ENCODE measurements at regions not wholly inside any gene's neighbourhood (a gene's known extent, or its start where the extent isn't known, plus 50 kb on each side); places are given as distances from the start of the nearest gene placed in this dataset.

- no peak for DNase-seq (ENCODE audit: low read depth)
- H3K4me3 ChIP-seq (ENCODE audit: low read depth, low read length): no peak overlapping the region
- TF ChIP-seq MYC (IDR thresholded peaks at IDR 0.05; ENCODE audit: low read depth, low read length) (no peak), MAX (IDR thresholded peaks at IDR 0.05; ENCODE audit: low read depth, low read length) (no peak), POLR2A (IDR thresholded peaks at IDR 0.05; ENCODE audit: extremely low read depth, insufficient read length) (no peak), CTCF (IDR thresholded peaks at IDR 0.05; ENCODE audit: low read depth, low read length) (no peak)
Observed at GRCh38 chr1:116834595-116834994, 75.1 kb upstream of the PTGFRN start.

GRCh38 chr1:116835161-116835560, 74.6 kb upstream of the PTGFRN start:
- H3K4me3 ChIP-seq (ENCODE audit: low read depth, low read length): no peak overlapping the region
- TF ChIP-seq POLR2A (IDR thresholded peaks at IDR 0.05; ENCODE audit: extremely low read depth, insufficient read length) (no peak), CTCF (IDR thresholded peaks at IDR 0.05; ENCODE audit: low read depth, low read length) (no peak), MAX (IDR thresholded peaks at IDR 0.05; ENCODE audit: low read depth, low read length) (no peak), MYC (IDR thresholded peaks at IDR 0.05; ENCODE audit: low read depth, low read length) (no peak)
- no peak for DNase-seq (ENCODE audit: low read depth)

GRCh38 chr1:116836099-116836498, 73.6 kb upstream of the PTGFRN start:
- no peak overlapping the region for H3K4me3 ChIP-seq (ENCODE audit: low read depth, low read length)
- no peak for TF ChIP-seq POLR2A (IDR thresholded peaks at IDR 0.05; ENCODE audit: extremely low read depth, insufficient read length)
- no peak for TF ChIP-seq MYC (IDR thresholded peaks at IDR 0.05; ENCODE audit: low read depth, low read length)
- TF ChIP-seq MAX (IDR thresholded peaks at IDR 0.05; ENCODE audit: low read depth, low read length): no peak
- no peak for TF ChIP-seq CTCF (IDR thresholded peaks at IDR 0.05; ENCODE audit: low read depth, low read length)
- DNase-seq (ENCODE audit: low read depth): no peak

- no peak overlapping the region for H3K4me3 ChIP-seq (ENCODE audit: low read depth, low read length)
- TF ChIP-seq POLR2A (IDR thresholded peaks at IDR 0.05; ENCODE audit: extremely low read depth, insufficient read length): no peak
- DNase-seq (ENCODE audit: low read depth): no peak
Observed at GRCh38 chr1:116841569-116842344, 68.0 kb upstream of the PTGFRN start.

- H3K4me3 ChIP-seq (ENCODE audit: low read depth, low read length): no peak overlapping the region
- TF ChIP-seq MYC (IDR thresholded peaks at IDR 0.05; ENCODE audit: low read depth, low read length) (no peak), MAX (IDR thresholded peaks at IDR 0.05; ENCODE audit: low read depth, low read length) (no peak), CTCF (IDR thresholded peaks at IDR 0.05; ENCODE audit: low read depth, low read length) (no peak), POLR2A (IDR thresholded peaks at IDR 0.05; ENCODE audit: extremely low read depth, insufficient read length) (no peak)
- no peak for DNase-seq (ENCODE audit: low read depth)
Observed at GRCh38 chr1:116842654-116843053, 67.1 kb upstream of the PTGFRN start.

GRCh38 chr1:116844775-116845174, 64.9 kb upstream of the PTGFRN start:
- DNase-seq (ENCODE audit: low read depth): no peak
- no peak for TF ChIP-seq MAX (IDR thresholded peaks at IDR 0.05; ENCODE audit: low read depth, low read length)
- H3K4me3 ChIP-seq (ENCODE audit: low read depth, low read length): no peak overlapping the region

- no peak for DNase-seq (ENCODE audit: low read depth)
- TF ChIP-seq POLR2A (IDR thresholded peaks at IDR 0.05; ENCODE audit: extremely low read depth, insufficient read length) (no peak), CTCF (IDR thresholded peaks at IDR 0.05; ENCODE audit: low read depth, low read length) (no peak), MYC (IDR thresholded peaks at IDR 0.05; ENCODE audit: low read depth, low read length) (no peak), MAX (IDR thresholded peaks at IDR 0.05; ENCODE audit: low read depth, low read length) (no peak)
- no peak overlapping the region for H3K4me3 ChIP-seq (ENCODE audit: low read depth, low read length)
Observed at GRCh38 chr1:116847190-116847589, 62.5 kb upstream of the PTGFRN start.

Measured in NB4 (cell line).